ENCODE measurements at regions not wholly inside any gene's neighbourhood (a gene's known extent, or its start where the extent isn't known, plus 50 kb on each side); places are given as distances from the start of the nearest gene placed in this dataset.

DNA sequence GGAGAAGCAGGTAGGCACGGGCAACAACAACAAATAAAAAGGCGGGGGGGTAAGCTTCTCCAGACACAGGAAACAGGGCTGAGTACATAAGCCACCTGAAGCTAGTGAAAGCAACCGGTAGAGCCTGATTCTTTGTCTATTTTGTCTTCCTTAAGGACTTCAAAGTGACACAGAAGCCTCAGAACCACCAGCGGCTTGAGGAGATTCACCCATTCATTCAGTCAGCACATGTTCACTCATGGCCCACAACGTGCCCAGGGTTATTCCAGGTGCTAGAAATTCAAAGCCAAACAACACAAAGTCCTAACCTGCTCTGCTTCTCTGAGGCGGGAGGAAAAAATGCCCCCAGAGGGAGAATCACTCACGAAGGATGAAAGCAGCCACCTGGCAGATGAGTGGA, 69.3 kb upstream of the C7orf33 start:
- no peak for TF ChIP-seq POLR2AphosphoS5 (IDR thresholded peaks at IDR 0.05; ENCODE audit: insufficient read depth, low read depth, low read length)
- TF ChIP-seq, protein P1, sequence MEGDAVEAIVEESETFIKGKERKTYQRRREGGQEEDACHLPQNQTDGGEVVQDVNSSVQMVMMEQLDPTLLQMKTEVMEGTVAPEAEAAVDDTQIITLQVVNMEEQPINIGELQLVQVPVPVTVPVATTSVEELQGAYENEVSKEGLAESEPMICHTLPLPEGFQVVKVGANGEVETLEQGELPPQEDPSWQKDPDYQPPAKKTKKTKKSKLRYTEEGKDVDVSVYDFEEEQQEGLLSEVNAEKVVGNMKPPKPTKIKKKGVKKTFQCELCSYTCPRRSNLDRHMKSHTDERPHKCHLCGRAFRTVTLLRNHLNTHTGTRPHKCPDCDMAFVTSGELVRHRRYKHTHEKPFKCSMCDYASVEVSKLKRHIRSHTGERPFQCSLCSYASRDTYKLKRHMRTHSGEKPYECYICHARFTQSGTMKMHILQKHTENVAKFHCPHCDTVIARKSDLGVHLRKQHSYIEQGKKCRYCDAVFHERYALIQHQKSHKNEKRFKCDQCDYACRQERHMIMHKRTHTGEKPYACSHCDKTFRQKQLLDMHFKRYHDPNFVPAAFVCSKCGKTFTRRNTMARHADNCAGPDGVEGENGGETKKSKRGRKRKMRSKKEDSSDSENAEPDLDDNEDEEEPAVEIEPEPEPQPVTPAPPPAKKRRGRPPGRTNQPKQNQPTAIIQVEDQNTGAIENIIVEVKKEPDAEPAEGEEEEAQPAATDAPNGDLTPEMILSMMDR (IDR thresholded peaks at IDR 0.05; ENCODE audit: extremely low read depth in 1 of 2, insufficient read depth in 1 of 2, low read depth in 1 of 2, low read length in 2 of 2), result no peak
- no peak for TF ChIP-seq POLR2A (IDR thresholded peaks at IDR 0.05; ENCODE audit: low read depth, low read length)
- no peak for TF ChIP-seq JUN (IDR thresholded peaks at IDR 0.05; ENCODE audit: borderline replicate concordance, insufficient read depth, insufficient read length, low read depth)

Measured in endothelial cell of umbilical vein (primary cell).